Natural killer cell (primary cell): ENCODE measurements at regions not wholly inside any gene's neighbourhood (a gene's known extent, or its start where the extent isn't known, plus 50 kb on each side); places are given as distances from the start of the nearest gene placed in this dataset.
"Not testable (repeated sequence)": the region's sequence is repeated elsewhere in the genome, so short reads cannot be mapped to it uniquely, and the experiment has no call there.

Experiments
- ATAC-seq, 3 donors: fragments of 150-1000 bp in 2 of 3; fragments of 200-7000 bp in 1 of 3; cut with Tn5 transposase; 1 replicate in 1 of 3; 2 replicates in 2 of 3; pipeline ENCODE4 v1.10.0; 2021; ENCODE audit warnings: mild to moderate bottlenecking in 2 of 3, moderate library complexity in 2 of 3
- DNase-seq, 2 donors: peaks; one replicate each; pipeline versions ENCODE4 v3.0.0 to v3.0.0-alpha.2; 2013 to 2021; ENCODE audit warnings: mixed read lengths in 1 of 2
- H3K27ac ChIP-seq: one replicate; pipeline ENCODE4 v1.5.1; 2013; ENCODE audit warnings: mild to moderate bottlenecking, low read length
- H3K27me3 ChIP-seq: one replicate; pipeline ENCODE4 v1.6.1; 2013; ENCODE audit warnings: low read length; ENCODE audit not compliant: control insufficient read depth, insufficient read depth
- H3K36me3 ChIP-seq: one replicate; pipeline ENCODE4 v1.6.1; 2013; ENCODE audit warnings: low read length; ENCODE audit not compliant: control insufficient read depth, insufficient read depth
- H3K4me1 ChIP-seq: one replicate; pipeline ENCODE4 v1.6.1; 2013; ENCODE audit warnings: low read length; ENCODE audit not compliant: control insufficient read depth, insufficient read depth
- H3K4me3 ChIP-seq: one replicate; pipeline ENCODE4 v1.5.1; 2013; ENCODE audit warnings: low read length
- H3K9me3 ChIP-seq: one replicate; pipeline ENCODE4 v1.6.1; 2013; ENCODE audit warnings: low read length; ENCODE audit not compliant: control insufficient read depth, insufficient read depth
- H3K27ac Mint-ChIP-seq, 2 donors: one replicate each; pipeline ENCODE4 v1.8.0; 2022; ENCODE audit warnings: mild to moderate bottlenecking in 2 of 2, mixed read lengths in 2 of 2, moderate library complexity in 1 of 2
- H3K27me3 Mint-ChIP-seq, 2 donors: one replicate each; pipeline ENCODE4 v1.8.0; 2022; ENCODE audit warnings: low read depth in 2 of 2, mixed read lengths in 2 of 2
- H3K36me3 Mint-ChIP-seq: one replicate; pipeline ENCODE4 v1.8.0; 2022; ENCODE audit warnings: mixed read lengths
- H3K4me1 Mint-ChIP-seq, 2 donors: one replicate each; pipeline ENCODE4 v1.8.0; 2022; ENCODE audit warnings: mixed read lengths in 2 of 2
- H3K4me3 Mint-ChIP-seq: one replicate; pipeline ENCODE4 v1.8.0; 2022; ENCODE audit warnings: mild to moderate bottlenecking, moderate library complexity, mixed read lengths
- H3K9me3 Mint-ChIP-seq, 2 donors: one replicate each; pipeline ENCODE4 v1.8.0; 2022; ENCODE audit warnings: mixed read lengths in 2 of 2
- WGBS: methylation state at CpG from one replicate; pipeline ENCODE4 v1.1.7; 2013; ENCODE audit warnings: missing lambda C conversion rate; ENCODE audit not compliant: insufficient coverage; 5-methylcytosine and 5-hydroxymethylcytosine counted together
- intact Hi-C: fragments of 100-400 bp; cut with micrococcal nuclease; formaldehyde crosslinking; loops from one replicate; pipeline ENCODE4 v1.14.2; 2022
- TF ChIP-seq, protein P1 (sequence below): fragments of 200-600 bp; IDR thresholded peaks from one replicate; pipeline ENCODE4 v1.8.0; 2022; ENCODE audit warnings: antibody characterized with exemption

- no peaks in the 10 kb centered on the region for H3K9me3 Mint-ChIP-seq
- no peak overlapping the region for H3K4me3 Mint-ChIP-seq
- WGBS: 91% methylated on average over 2 of the region's 2 CpGs
- H3K4me1 Mint-ChIP-seq: no peaks in the 10 kb centered on the region
- H3K9me3 ChIP-seq: no peaks in the 10 kb centered on the region
- no peaks in the 10 kb centered on the region for H3K36me3 ChIP-seq
- DNase-seq: no peak
- no peak overlapping the region for H3K27ac Mint-ChIP-seq
- no peaks in the 10 kb centered on the region for H3K4me1 ChIP-seq
- peaks cover 0 to 4% of the 10 kb centered on the region in 2 donors for H3K27me3 Mint-ChIP-seq
- intact Hi-C loops: no loop called here
- H3K27ac ChIP-seq: no peak overlapping the region
- TF ChIP-seq, protein P1, sequence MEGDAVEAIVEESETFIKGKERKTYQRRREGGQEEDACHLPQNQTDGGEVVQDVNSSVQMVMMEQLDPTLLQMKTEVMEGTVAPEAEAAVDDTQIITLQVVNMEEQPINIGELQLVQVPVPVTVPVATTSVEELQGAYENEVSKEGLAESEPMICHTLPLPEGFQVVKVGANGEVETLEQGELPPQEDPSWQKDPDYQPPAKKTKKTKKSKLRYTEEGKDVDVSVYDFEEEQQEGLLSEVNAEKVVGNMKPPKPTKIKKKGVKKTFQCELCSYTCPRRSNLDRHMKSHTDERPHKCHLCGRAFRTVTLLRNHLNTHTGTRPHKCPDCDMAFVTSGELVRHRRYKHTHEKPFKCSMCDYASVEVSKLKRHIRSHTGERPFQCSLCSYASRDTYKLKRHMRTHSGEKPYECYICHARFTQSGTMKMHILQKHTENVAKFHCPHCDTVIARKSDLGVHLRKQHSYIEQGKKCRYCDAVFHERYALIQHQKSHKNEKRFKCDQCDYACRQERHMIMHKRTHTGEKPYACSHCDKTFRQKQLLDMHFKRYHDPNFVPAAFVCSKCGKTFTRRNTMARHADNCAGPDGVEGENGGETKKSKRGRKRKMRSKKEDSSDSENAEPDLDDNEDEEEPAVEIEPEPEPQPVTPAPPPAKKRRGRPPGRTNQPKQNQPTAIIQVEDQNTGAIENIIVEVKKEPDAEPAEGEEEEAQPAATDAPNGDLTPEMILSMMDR: no peak
- H3K27me3 ChIP-seq: no peaks in the 10 kb centered on the region
- no peak overlapping the region for H3K4me3 ChIP-seq
- ATAC-seq: no peak
- H3K36me3 Mint-ChIP-seq: no peaks in the 10 kb centered on the region
Observed at GRCh38 chr4:150009533-150009932, 68.7 kb upstream of the DCLK2 start.

- DNase-seq: peak in 1 of 2 donors; percentile 4
- no peaks in the 10 kb centered on the region for H3K9me3 Mint-ChIP-seq
- intact Hi-C loops: no loop called here
Observed at GRCh38 chr4:150010525-150011126, 67.6 kb upstream of the DCLK2 start.

DNA sequence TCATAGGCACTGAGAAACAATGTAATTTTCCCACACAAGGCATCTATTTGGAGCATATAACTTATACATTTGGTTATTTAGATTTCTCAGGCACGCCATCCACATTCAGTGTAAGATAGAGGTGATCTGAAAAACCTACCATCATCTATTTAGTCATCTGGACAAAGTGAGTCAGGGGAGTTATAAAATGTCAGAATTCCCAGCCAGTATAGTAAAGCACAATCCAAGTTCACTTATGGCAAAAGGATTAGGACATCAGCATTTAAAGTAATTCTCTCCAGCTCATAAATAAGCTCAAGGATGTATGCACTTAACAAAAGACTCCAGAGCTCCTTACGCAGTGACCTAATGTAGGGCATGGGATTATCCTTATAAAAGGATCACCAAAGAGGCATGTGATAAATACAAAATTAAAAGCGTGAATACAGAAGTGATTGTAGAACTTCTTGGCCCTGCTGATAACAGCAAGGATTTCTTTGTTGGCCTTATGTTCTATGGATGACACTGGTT, 65.3 kb upstream of the DCLK2 start:
- WGBS: 97% methylated on average over 2 of the region's 3 CpGs
- H3K9me3 ChIP-seq: no peaks in the 10 kb centered on the region
- no peaks in the 10 kb centered on the region for H3K36me3 Mint-ChIP-seq
- ATAC-seq (no peak), DNase-seq (no peak)
- intact Hi-C loops: no loop called here
- peaks cover 0 to 8% of the 10 kb centered on the region in 2 donors for H3K27me3 Mint-ChIP-seq
- TF ChIP-seq, protein P1: no peak
- no peak overlapping the region for H3K4me3 Mint-ChIP-seq
- peaks cover 2 to 3% of the 10 kb centered on the region in 2 donors for H3K9me3 Mint-ChIP-seq
- H3K4me3 ChIP-seq: no peak overlapping the region
- no peaks in the 10 kb centered on the region for H3K4me1 Mint-ChIP-seq
- H3K27ac ChIP-seq: no peak overlapping the region
- no peaks in the 10 kb centered on the region for H3K27me3 ChIP-seq
- H3K4me1 ChIP-seq: no peaks in the 10 kb centered on the region
- no peaks in the 10 kb centered on the region for H3K36me3 ChIP-seq
- H3K27ac Mint-ChIP-seq: no peak overlapping the region

More at GRCh38 chr4:150010525-150011126, 67.6 kb upstream of the DCLK2 start:
- Histone ChIP-seq H3K36me3 (no peaks in the 10 kb centered on the region), H3K9me3 (no peaks in the 10 kb centered on the region), H3K27ac (no peak overlapping the region), H3K4me1 (no peaks in the 10 kb centered on the region), H3K4me3 (no peak overlapping the region), H3K27me3 (no peaks in the 10 kb centered on the region)
- ATAC-seq: no peak
- TF ChIP-seq, protein P1: no peak
- H3K27ac Mint-ChIP-seq: no peak overlapping the region
- 47% methylated on average over 5 of the region's 6 CpGs for WGBS
- H3K27me3 Mint-ChIP-seq: peaks cover under 1 to 2% of the 10 kb centered on the region in 2 donors
- no peaks in the 10 kb centered on the region for H3K36me3 Mint-ChIP-seq
- no peaks in the 10 kb centered on the region for H3K4me1 Mint-ChIP-seq
- no peak overlapping the region for H3K4me3 Mint-ChIP-seq

- ATAC-seq, H3K4me1 Mint-ChIP-seq, intact Hi-C loops, DNase-seq, H3K4me3 ChIP-seq, H3K4me3 Mint-ChIP-seq, H3K9me3 ChIP-seq, H3K27me3 ChIP-seq, H3K4me1 ChIP-seq, H3K36me3 Mint-ChIP-seq, H3K27ac Mint-ChIP-seq, H3K36me3 ChIP-seq, H3K27ac ChIP-seq, H3K9me3 Mint-ChIP-seq, H3K27me3 Mint-ChIP-seq: not testable (repeated sequence)
Observed at GRCh38 chr4:150015910-150016309, 62.3 kb upstream of the DCLK2 start.

DNA sequence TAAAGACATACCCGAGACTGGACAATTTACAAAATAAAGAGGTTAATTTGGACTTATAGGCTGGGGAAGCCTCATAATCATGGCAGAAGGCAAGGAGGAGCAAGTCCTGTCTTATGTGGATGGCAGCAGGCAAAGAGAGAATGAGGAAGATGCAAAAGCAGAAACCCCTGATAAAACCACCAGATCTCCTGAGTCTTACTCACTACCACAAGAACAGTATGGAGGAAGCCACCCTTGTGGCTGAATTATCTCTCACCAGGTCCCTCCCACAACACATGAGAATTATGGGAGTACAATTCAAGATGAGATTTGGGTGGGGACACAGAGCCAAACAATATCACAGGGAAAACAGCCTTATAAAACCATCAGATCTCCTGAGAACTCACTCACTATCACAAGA, 61.6 kb upstream of the DCLK2 start:
- H3K27ac ChIP-seq, H3K4me1 ChIP-seq, H3K27me3 ChIP-seq, ATAC-seq, H3K36me3 Mint-ChIP-seq, H3K36me3 ChIP-seq, H3K4me3 ChIP-seq, intact Hi-C loops, H3K27ac Mint-ChIP-seq, H3K27me3 Mint-ChIP-seq, H3K4me3 Mint-ChIP-seq, DNase-seq, H3K9me3 ChIP-seq, H3K9me3 Mint-ChIP-seq, H3K4me1 Mint-ChIP-seq: not testable (repeated sequence)
- WGBS: 100% methylated on average over 1 of the region's 1 CpG
